ENCODE measurements at regions not wholly inside any gene's neighbourhood (a gene's known extent, or its start where the extent isn't known, plus 50 kb on each side); places are given as distances from the start of the nearest gene placed in this dataset.

DNA sequence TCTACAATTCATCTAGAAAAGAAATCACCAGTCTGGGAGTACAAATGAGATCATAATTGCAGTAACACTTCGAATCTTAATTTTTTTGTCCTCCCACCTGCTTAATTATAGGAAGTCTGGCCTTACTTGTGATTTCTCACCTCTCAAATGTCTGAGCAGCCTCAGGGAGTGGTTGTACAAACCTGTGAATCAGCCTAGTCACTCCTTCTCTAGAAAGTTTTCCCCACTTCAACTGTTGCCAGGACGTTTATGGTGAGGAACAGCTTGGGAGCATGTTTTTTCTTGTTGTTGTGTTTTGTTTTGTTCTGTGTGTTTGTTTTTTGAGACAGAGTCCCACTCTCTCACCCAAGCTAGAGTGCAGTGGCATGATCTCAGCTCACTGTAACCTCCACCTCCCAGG, 50.3 kb upstream of the CLDN10 start:
- DNase-seq: no peak

Data from DMS153 (cell line).